B cell (primary cell): ENCODE measurements at regions not wholly inside any gene's neighbourhood (a gene's known extent, or its start where the extent isn't known, plus 50 kb on each side); places are given as distances from the start of the nearest gene placed in this dataset.

ENCODE experiments used
- ATAC-seq: fragments of 200-7000 bp; cut with Tn5 transposase; one replicate; pipeline ENCODE4 v1.10.0; 2021; ENCODE audit warnings: low read depth, mild to moderate bottlenecking, moderate number of reproducible peaks, moderate library complexity
- CTCF ChIA-PET: fragments of 350-600 bp; sonication (Branson Sonifier 250); formaldehyde crosslinking; loops from one replicate; lab custom pipeline; 2021; ENCODE audit warnings: antibody characterized with exemption, inconsistent platforms; lab: Charles Lee
- POLR2A ChIA-PET: fragments of 350-600 bp; sonication (Branson Sonifier 250); formaldehyde crosslinking; loops from one replicate; lab custom pipeline; 2021; ENCODE audit warnings: antibody characterized with exemption; lab: Charles Lee
- DNase-seq: peaks from one replicate; pipeline ENCODE4 v3.0.0; 2013
- H2AFZ ChIP-seq: 2 replicates; pipeline ENCODE4 v1.6.1; 2012; ENCODE audit warnings: mild to moderate bottlenecking, low read depth, low read length; ENCODE audit not compliant: insufficient read depth, poor library complexity, severe bottlenecking
- H3K27ac ChIP-seq, 2 donors: 1 replicate in 1 of 2; 2 replicates in 1 of 2; pipeline ENCODE4 v1.5.1; 2012 to 2013; ENCODE audit warnings: low read length in 2 of 2, mild to moderate bottlenecking in 2 of 2, moderate library complexity in 1 of 2
- H3K27me3 ChIP-seq, 4 experiments: fragments of 200-600 bp in 1 of 4; sonication (generic) in 1 of 4; replicated peaks in 1 of 4; 1 replicate in 2 of 4; 2 replicates in 2 of 4; pipeline versions ENCODE4 v1.6.1 to v1.7.0; 2013 to 2016; ENCODE audit warnings: low read length in 3 of 4, mild to moderate bottlenecking in 2 of 4, mixed read lengths in 1 of 4, moderate library complexity in 1 of 4; ENCODE audit not compliant: insufficient read depth in 4 of 4, control insufficient read depth in 3 of 4; ENCODE audit errors: control extremely low read depth in 1 of 4
- H3K36me3 ChIP-seq, 2 experiments: replicated peaks in 1 of 2; 1 replicate in 1 of 2; 2 replicates in 1 of 2; pipeline versions ENCODE4 v1.6.1 to v1.7.1; 2013; ENCODE audit warnings: low read length in 1 of 2; ENCODE audit not compliant: insufficient read depth in 2 of 2, control insufficient read depth in 1 of 2; ENCODE audit errors: control extremely low read depth in 1 of 2, extremely low read depth in 1 of 2
- H3K4me1 ChIP-seq, 2 donors: fragments of 200-600 bp in 1 of 2; sonication (generic) in 1 of 2; 1 replicate in 1 of 2; 2 replicates in 1 of 2; pipeline versions ENCODE4 v1.5.1 to v1.6.1; 2013 to 2017; ENCODE audit warnings: low read length in 2 of 2; ENCODE audit not compliant: control insufficient read depth in 2 of 2, insufficient read depth in 2 of 2
- H3K4me2 ChIP-seq: replicated peaks from 2 replicates; pipeline ENCODE3; 2012; ENCODE audit warnings: mild to moderate bottlenecking, low read depth, low read length; ENCODE audit not compliant: poor library complexity, severe bottlenecking
- H3K4me3 ChIP-seq, 5 experiments: fragments of 200-600 bp in 1 of 5; sonication (generic) in 1 of 5; 1 replicate in 3 of 5; 2 replicates in 2 of 5; pipeline versions ENCODE4 v1.5.1 to v1.7.0; 2011 to 2016; ENCODE audit warnings: low read length in 4 of 5, mild to moderate bottlenecking in 4 of 5, low read depth in 2 of 5, control low read depth in 1 of 5, moderate library complexity in 1 of 5; ENCODE audit not compliant: insufficient read depth in 1 of 5; ENCODE audit errors: control extremely low read depth in 1 of 5, extremely low read depth in 1 of 5
- H3K79me2 ChIP-seq: fragments of 200-600 bp; sonication (generic); one replicate; pipeline ENCODE4 v1.6.0; 2016; ENCODE audit warnings: low read length; ENCODE audit not compliant: control insufficient read depth, insufficient read depth
- H3K9ac ChIP-seq: fragments of 200-600 bp; sonication (generic); 2 replicates; pipeline ENCODE4 v1.6.1; 2017; ENCODE audit warnings: mild to moderate bottlenecking, low read length, moderate library complexity
- H3K9me3 ChIP-seq, 3 donors: one replicate each; pipeline versions ENCODE4 v1.6.1 to v1.7.1; 2013; ENCODE audit warnings: low read length in 2 of 3; ENCODE audit not compliant: control insufficient read depth in 2 of 3, insufficient read depth in 1 of 3; ENCODE audit errors: control extremely low read depth in 1 of 3
- H4K20me1 ChIP-seq: 2 replicates; pipeline ENCODE4 v1.6.0; 2012; ENCODE audit warnings: mild to moderate bottlenecking, low read length; ENCODE audit not compliant: insufficient read depth, control insufficient read depth, poor library complexity, severe bottlenecking
- H3K27ac Mint-ChIP-seq: one replicate; pipeline ENCODE4 v1.8.0; 2021; ENCODE audit warnings: mixed read lengths
- H3K27me3 Mint-ChIP-seq: one replicate; pipeline ENCODE4 v1.8.0; 2021; ENCODE audit warnings: mixed read lengths
- H3K4me1 Mint-ChIP-seq: one replicate; pipeline ENCODE4 v1.8.0; 2021; ENCODE audit warnings: mixed read lengths
- H3K4me3 Mint-ChIP-seq: one replicate; pipeline ENCODE4 v1.8.0; 2021; ENCODE audit warnings: mixed read lengths
- H3K9me3 Mint-ChIP-seq: one replicate; pipeline ENCODE4 v1.8.0; 2022; ENCODE audit warnings: mixed read lengths; ENCODE audit not compliant: insufficient read depth
- EZH2 ChIP-seq: IDR thresholded peaks from 2 replicates; pipeline ENCODE4 v1.6.1; 2012; ENCODE audit warnings: borderline replicate concordance, low read depth, mild to moderate bottlenecking, moderate library complexity, low read length; ENCODE audit not compliant: insufficient read depth, poor library complexity, severe bottlenecking
- WGBS: methylation state at CpG from one replicate; pipeline ENCODE4 v1.1.5; 2013; ENCODE audit warnings: missing lambda C conversion rate; ENCODE audit not compliant: insufficient coverage; 5-methylcytosine and 5-hydroxymethylcytosine counted together
- intact Hi-C: fragments of 100-400 bp; cut with micrococcal nuclease; formaldehyde crosslinking; loops from one replicate; pipeline ENCODE4 v1.10.0; 2022
- TF ChIP-seq, protein P1 (sequence below): fragments of 200-600 bp; IDR thresholded peaks from one replicate; pipeline ENCODE4 v1.8.0; 2022; ENCODE audit warnings: antibody characterized with exemption, mild to moderate bottlenecking

DNA sequence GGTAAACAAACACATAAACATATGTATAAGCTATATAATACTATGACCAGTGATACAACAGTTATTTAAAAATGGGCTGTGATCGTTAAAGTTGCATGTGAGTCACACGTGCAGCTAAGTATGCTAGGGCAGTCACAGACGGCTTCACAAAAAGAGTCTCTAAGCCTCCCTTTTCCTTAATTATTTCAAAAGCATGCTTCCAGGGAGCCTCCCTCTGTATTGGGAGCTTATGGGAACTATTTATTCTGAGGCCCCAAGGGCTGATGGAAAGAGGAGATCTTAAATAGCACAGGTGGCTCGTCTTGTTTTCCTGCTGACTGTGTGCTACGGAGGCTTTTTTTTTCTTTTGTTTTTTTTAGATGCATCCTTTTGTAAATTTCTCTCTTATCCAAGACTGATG lies 94.3 kb downstream of the ADCYAP1 start:
- Mint-ChIP-seq H3K9me3 (no peaks in the 10 kb centered on the region), H3K4me1 (no peaks in the 10 kb centered on the region), H3K27me3 (no peaks in the 10 kb centered on the region), H3K4me3 (no peak overlapping the region), H3K27ac (no peak overlapping the region)
- POLR2A ChIA-PET, result no interaction called here
- no peak overlapping the region for H3K27ac ChIP-seq
- no peaks in the 10 kb centered on the region for H3K79me2 ChIP-seq
- no CpG with 5 or more reads among the region's 5 CpGs for WGBS
- intact Hi-C loops, result no loop called here
- H3K9me3 ChIP-seq, result peaks cover 0 to 1% (median 0%) of the 10 kb centered on the region in 3 donors
- H3K27me3 ChIP-seq, result no peaks in the 10 kb centered on the region
- H3K4me3 ChIP-seq, result no peak overlapping the region
- no peaks in the 10 kb centered on the region for H4K20me1 ChIP-seq
- H3K4me2 ChIP-seq, result no peak overlapping the region
- CTCF ChIA-PET, result no interaction called here
- ATAC-seq, result no peak
- no peak overlapping the region for H2AFZ ChIP-seq
- H3K36me3 ChIP-seq, result no peaks in the 10 kb centered on the region
- TF ChIP-seq, protein P1, sequence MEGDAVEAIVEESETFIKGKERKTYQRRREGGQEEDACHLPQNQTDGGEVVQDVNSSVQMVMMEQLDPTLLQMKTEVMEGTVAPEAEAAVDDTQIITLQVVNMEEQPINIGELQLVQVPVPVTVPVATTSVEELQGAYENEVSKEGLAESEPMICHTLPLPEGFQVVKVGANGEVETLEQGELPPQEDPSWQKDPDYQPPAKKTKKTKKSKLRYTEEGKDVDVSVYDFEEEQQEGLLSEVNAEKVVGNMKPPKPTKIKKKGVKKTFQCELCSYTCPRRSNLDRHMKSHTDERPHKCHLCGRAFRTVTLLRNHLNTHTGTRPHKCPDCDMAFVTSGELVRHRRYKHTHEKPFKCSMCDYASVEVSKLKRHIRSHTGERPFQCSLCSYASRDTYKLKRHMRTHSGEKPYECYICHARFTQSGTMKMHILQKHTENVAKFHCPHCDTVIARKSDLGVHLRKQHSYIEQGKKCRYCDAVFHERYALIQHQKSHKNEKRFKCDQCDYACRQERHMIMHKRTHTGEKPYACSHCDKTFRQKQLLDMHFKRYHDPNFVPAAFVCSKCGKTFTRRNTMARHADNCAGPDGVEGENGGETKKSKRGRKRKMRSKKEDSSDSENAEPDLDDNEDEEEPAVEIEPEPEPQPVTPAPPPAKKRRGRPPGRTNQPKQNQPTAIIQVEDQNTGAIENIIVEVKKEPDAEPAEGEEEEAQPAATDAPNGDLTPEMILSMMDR, result no peak
- no peak for TF ChIP-seq EZH2
- no peak for DNase-seq
- H3K9ac ChIP-seq, result no peak overlapping the region
- no peaks in the 10 kb centered on the region for H3K4me1 ChIP-seq

GRCh38 chr18:1002653-1003178 lies 98.0 kb downstream of the ADCYAP1 start:
- DNase-seq (no peak), ATAC-seq (no peak)
- H3K79me2 ChIP-seq, result no peaks in the 10 kb centered on the region
- no peaks in the 10 kb centered on the region for H3K27me3 ChIP-seq
- H4K20me1 ChIP-seq, result no peaks in the 10 kb centered on the region
- peaks cover 0 to 3% (median 0%) of the 10 kb centered on the region in 3 donors for H3K9me3 ChIP-seq
- no peak overlapping the region for H3K4me3 ChIP-seq
- no peak overlapping the region for H3K9ac ChIP-seq
- no peak overlapping the region for H3K4me2 ChIP-seq
- no peak overlapping the region for H3K27ac ChIP-seq
- H3K27me3 Mint-ChIP-seq, result no peaks in the 10 kb centered on the region
- no peaks in the 10 kb centered on the region for H3K36me3 ChIP-seq
- H3K4me3 Mint-ChIP-seq, result no peak overlapping the region
- intact Hi-C loops, result no loop called here
- no peak overlapping the region for H3K27ac Mint-ChIP-seq
- POLR2A ChIA-PET, result no interaction called here
- whole genome bisulfite sequencing, result no CpG with 5 or more reads among the region's 2 CpGs
- no peak overlapping the region for H2AFZ ChIP-seq
- TF ChIP-seq EZH2, result no peak
- TF ChIP-seq, protein P1, result no peak
- no peaks in the 10 kb centered on the region for H3K4me1 Mint-ChIP-seq
- no peaks in the 10 kb centered on the region for H3K9me3 Mint-ChIP-seq
- H3K4me1 ChIP-seq, result no peaks in the 10 kb centered on the region
- CTCF ChIA-PET, result no interaction called here
